ENCODE measurements at regions not wholly inside any gene's neighbourhood (a gene's known extent, or its start where the extent isn't known, plus 50 kb on each side); places are given as distances from the start of the nearest gene placed in this dataset.

GRCh38 chr18:11343096-11343495 is 193.7 kb upstream of the PIEZO2 start:
- no peak for TF ChIP-seq CTCF (IDR thresholded peaks at IDR 0.05)
- TF ChIP-seq, protein P1, sequence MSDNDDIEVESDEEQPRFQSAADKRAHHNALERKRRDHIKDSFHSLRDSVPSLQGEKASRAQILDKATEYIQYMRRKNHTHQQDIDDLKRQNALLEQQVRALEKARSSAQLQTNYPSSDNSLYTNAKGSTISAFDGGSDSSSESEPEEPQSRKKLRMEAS (IDR thresholded peaks at IDR 0.05; ENCODE audit: low read depth) = no peak
- TF ChIP-seq MXI1 (IDR thresholded peaks at IDR 0.05; ENCODE audit: low read depth, low read length) = no peak
- no peak for TF ChIP-seq NFIC (IDR thresholded peaks at IDR 0.05; ENCODE audit: borderline replicate concordance)
- TF ChIP-seq GABPA (IDR thresholded peaks at IDR 0.05; ENCODE audit: low read depth) = no peak
- no peak for TF ChIP-seq SIN3A (IDR thresholded peaks at IDR 0.05; ENCODE audit: borderline replicate concordance, low read depth, low read length)
